SK-N-SH (cell line): ENCODE measurements at regions not wholly inside any gene's neighbourhood (a gene's known extent, or its start where the extent isn't known, plus 50 kb on each side); places are given as distances from the start of the nearest gene placed in this dataset.

Source experiments
- CTCF ChIA-PET: fragments of 300-600, 350-600 bp; formaldehyde crosslinking; extraction: SDS; loops from one replicate; lab custom pipeline; 2021; lab: Yijun Ruan, JAX
- POLR2A ChIA-PET: fragments of 350-600 bp; sonication (Branson Sonifier 250); formaldehyde crosslinking; extraction: SDS; loops from one replicate; lab custom pipeline; 2020; ENCODE audit warnings: antibody characterized with exemption, inconsistent platforms; lab: Yijun Ruan, JAX
- DNase-seq: peaks from one replicate; pipeline ENCODE4 v3.0.0; 2012
- H2AFZ ChIP-seq: fragments of 200-600 bp; sonication (generic); 2 replicates; pipeline ENCODE4 v1.8.1; 2016; ENCODE audit warnings: antibody characterized with exemption, mild to moderate bottlenecking, low read depth
- H3F3A ChIP-seq: fragments of 200-600 bp; sonication (generic); replicated peaks from 2 replicates; pipeline ENCODE3; 2016; ENCODE audit warnings: antibody characterized with exemption, mild to moderate bottlenecking; ENCODE audit not compliant: insufficient read depth
- H3K27ac ChIP-seq, 2 experiments: fragments of 200-500 bp in 1 of 2; fragments of 200-600 bp in 1 of 2; sonication (Bioruptor generic) in 1 of 2; sonication (generic), shearing (Covaris generic) in 1 of 2; 2 replicates each; pipeline versions ENCODE4 v1.5.1 to v1.6.1; 2014 to 2016; ENCODE audit warnings: low read depth in 2 of 2, inconsistent platforms in 1 of 2, low read length in 1 of 2, mild to moderate bottlenecking in 1 of 2, mixed read lengths in 1 of 2
- H3K27me3 ChIP-seq: fragments of 200-600 bp; sonication (generic), shearing (Covaris generic); 2 replicates; pipeline ENCODE4 v1.6.1; 2016; ENCODE audit warnings: mixed run types; ENCODE audit not compliant: insufficient read depth
- H3K36me3 ChIP-seq, 2 experiments: fragments of 200-500 bp in 1 of 2; fragments of 200-600 bp in 1 of 2; sonication (Bioruptor generic) in 1 of 2; sonication (generic) in 1 of 2; replicated peaks in 1 of 2; 2 replicates each; pipeline versions ENCODE3 to v1.5.1; 2014 to 2016; ENCODE audit warnings: low read length in 1 of 2, mild to moderate bottlenecking in 1 of 2; ENCODE audit not compliant: insufficient read depth in 2 of 2, control insufficient read depth in 1 of 2
- H3K4me1 ChIP-seq, 2 experiments: fragments of 200-500 bp in 1 of 2; fragments of 200-600 bp in 1 of 2; sonication (Bioruptor generic) in 1 of 2; sonication (generic), shearing (Covaris generic) in 1 of 2; 2 replicates each; pipeline versions ENCODE4 v1.5.1 to v1.6.1; 2014 to 2016; ENCODE audit warnings: low read depth in 1 of 2, low read length in 1 of 2, mixed run types in 1 of 2; ENCODE audit not compliant: insufficient read depth in 2 of 2, control insufficient read depth in 1 of 2
- H3K4me2 ChIP-seq: fragments of 200-600 bp; sonication (generic), shearing (Covaris generic); 2 replicates; pipeline ENCODE4 v1.6.1; 2017; ENCODE audit warnings: mixed run types
- H3K4me3 ChIP-seq, 2 experiments: fragments of 200-500 bp in 1 of 2; fragments of 200-600 bp in 1 of 2; sonication (Bioruptor generic) in 1 of 2; sonication (generic), shearing (Covaris generic) in 1 of 2; 2 replicates each; pipeline versions ENCODE4 v1.5.1 to v1.8.1; 2014 to 2016; ENCODE audit warnings: low read depth in 2 of 2, inconsistent platforms in 1 of 2, low read length in 1 of 2, mild to moderate bottlenecking in 1 of 2, mixed read lengths in 1 of 2, moderate library complexity in 1 of 2
- H3K79me2 ChIP-seq: fragments of 200-600 bp; sonication (generic); 2 replicates; pipeline ENCODE4 v1.8.1; 2017; ENCODE audit warnings: mild to moderate bottlenecking; ENCODE audit not compliant: insufficient read depth
- H3K9ac ChIP-seq: fragments of 200-600 bp; sonication (generic); 2 replicates; pipeline ENCODE4 v1.6.1; 2017; ENCODE audit warnings: mixed run types
- H3K9me2 ChIP-seq: fragments of 200-600 bp; sonication (generic); 2 replicates; pipeline ENCODE4 v1.6.1; 2017; ENCODE audit warnings: mixed run types
- H3K9me3 ChIP-seq: fragments of 200-600 bp; sonication (generic); 2 replicates; pipeline ENCODE4 v1.6.1; 2017; ENCODE audit warnings: mixed run types, mild to moderate bottlenecking, moderate library complexity
- H4K20me1 ChIP-seq: fragments of 200-600 bp; sonication (generic); 2 replicates; pipeline ENCODE4 v1.6.1; 2017; ENCODE audit warnings: mild to moderate bottlenecking, mixed run types; ENCODE audit not compliant: insufficient read depth
- CHD2 ChIP-seq: fragments of 150-350 bp; IDR thresholded peaks from 2 replicates; pipeline ENCODE4 v1.6.1; 2018; ENCODE audit warnings: low read length; ENCODE audit not compliant: partially characterized antibody
- EP300 ChIP-seq, 2 experiments: IDR thresholded peaks; 2 replicates each; pipeline versions ENCODE4 v1.4.0 to v1.6.1; 2012; ENCODE audit warnings: borderline replicate concordance in 1 of 2, low read depth in 1 of 2, low read length in 1 of 2
- EZH2phosphoT487 ChIP-seq: fragments of 200-600 bp; sonication (generic); IDR thresholded peaks from 2 replicates; pipeline ENCODE4 v1.6.1; 2017; ENCODE audit warnings: low read depth, mixed run types, mild to moderate bottlenecking, antibody characterized with exemption, moderate library complexity, borderline replicate concordance
- FOSL2 ChIP-seq: IDR thresholded peaks from 2 replicates; pipeline ENCODE4 v1.4.0; 2012; ENCODE audit warnings: low read depth, mild to moderate bottlenecking, moderate library complexity, borderline replicate concordance
- FOXJ3 ChIP-seq: sonication (generic); formaldehyde crosslinking; IDR thresholded peaks from 2 replicates; pipeline ENCODE4 v1.5.1; 2020; ENCODE audit warnings: mild to moderate bottlenecking, missing genetic modification reagents
- FOXM1 ChIP-seq: IDR thresholded peaks from 2 replicates; pipeline ENCODE4 v1.4.0; 2012; ENCODE audit warnings: low read depth, mild to moderate bottlenecking
- JUND ChIP-seq: IDR thresholded peaks from 2 replicates; pipeline ENCODE4 v1.4.0; 2012
- POLR2AphosphoS5 ChIP-seq: IDR thresholded peaks from 2 replicates; pipeline ENCODE4 v1.6.1; 2012; ENCODE audit warnings: low read depth, low read length
- RAD21 ChIP-seq: IDR thresholded peaks from 2 replicates; pipeline ENCODE4 v1.6.1; 2012; ENCODE audit warnings: mild to moderate bottlenecking, low read length
- RCOR1 ChIP-seq: fragments of 150-350 bp; IDR thresholded peaks from 2 replicates; pipeline ENCODE4 v1.6.1; 2017; ENCODE audit warnings: antibody characterized with exemption, low read length
- RFX5 ChIP-seq: IDR thresholded peaks from 2 replicates; pipeline ENCODE4 v1.6.1; 2012; ENCODE audit warnings: mild to moderate bottlenecking, improper control_type of control experiment, low read length
- RXRA ChIP-seq: IDR thresholded peaks from 2 replicates; pipeline ENCODE4 v1.4.0; 2012; ENCODE audit warnings: low read depth, mild to moderate bottlenecking, borderline replicate concordance
- TCF12 ChIP-seq: IDR thresholded peaks from 2 replicates; pipeline ENCODE4 v1.4.0; 2012
- WGBS: methylation state at CpG from one replicate; pipeline ENCODE4 v1.1.6; 2017; ENCODE audit warnings: low lambda C conversion rate; 5-methylcytosine and 5-hydroxymethylcytosine counted together
- TF ChIP-seq, protein P1 (sequence below): IDR thresholded peaks from 2 replicates; pipeline ENCODE4 v1.4.0; 2012; ENCODE audit warnings: low read depth, borderline replicate concordance
- TF ChIP-seq, protein P2 (sequence below): fragments of 150-350 bp; IDR thresholded peaks from 2 replicates; pipeline ENCODE4 v1.6.1; 2017; ENCODE audit warnings: antibody characterized with exemption, low read length, low read depth, borderline replicate concordance
- TF ChIP-seq, protein P3 (sequence below): fragments of 150-350 bp; IDR thresholded peaks from 2 replicates; pipeline ENCODE4 v1.6.1; 2016; ENCODE audit warnings: mild to moderate bottlenecking, low read depth, low read length
- TF ChIP-seq, protein P4 (sequence below): IDR thresholded peaks from 2 replicates; pipeline ENCODE4; 2012
- TF ChIP-seq, protein P5 (sequence below): fragments of 200-600 bp; sonication (generic); IDR thresholded peaks from 2 replicates; pipeline ENCODE4 v1.6.1; 2017; ENCODE audit warnings: antibody characterized with exemption, mild to moderate bottlenecking, moderate library complexity

DNA sequence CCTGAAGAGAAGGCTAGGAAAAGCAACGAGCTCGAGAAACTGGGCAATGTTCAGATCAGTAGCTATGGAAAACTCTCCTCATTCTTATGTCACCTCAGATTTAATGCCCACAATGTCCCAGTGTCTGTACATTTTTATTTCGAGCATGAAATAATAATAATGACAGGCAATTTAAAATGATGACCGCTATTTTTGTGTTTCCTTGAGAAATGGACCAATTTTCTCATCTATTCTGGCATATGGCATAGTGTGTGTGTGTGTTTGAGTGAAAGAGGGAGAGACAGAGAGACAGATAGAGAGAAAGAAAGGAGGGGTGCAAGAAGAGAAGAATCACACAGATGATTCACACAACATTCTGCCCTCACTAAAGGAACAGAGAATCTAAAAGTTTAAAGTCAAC lies 119.1 kb upstream of the C1orf21 start (continued):
- TF ChIP-seq, protein P1, sequence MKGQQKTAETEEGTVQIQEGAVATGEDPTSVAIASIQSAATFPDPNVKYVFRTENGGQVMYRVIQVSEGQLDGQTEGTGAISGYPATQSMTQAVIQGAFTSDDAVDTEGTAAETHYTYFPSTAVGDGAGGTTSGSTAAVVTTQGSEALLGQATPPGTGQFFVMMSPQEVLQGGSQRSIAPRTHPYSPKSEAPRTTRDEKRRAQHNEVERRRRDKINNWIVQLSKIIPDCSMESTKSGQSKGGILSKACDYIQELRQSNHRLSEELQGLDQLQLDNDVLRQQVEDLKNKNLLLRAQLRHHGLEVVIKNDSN: no peak
- TF ChIP-seq CHD2 (no peak), EZH2phosphoT487 (no peak), POLR2AphosphoS5 (no peak), FOSL2 (no peak), RFX5 (no peak), RCOR1 (no peak), TCF12 (no peak)
- TF ChIP-seq, protein P2, sequence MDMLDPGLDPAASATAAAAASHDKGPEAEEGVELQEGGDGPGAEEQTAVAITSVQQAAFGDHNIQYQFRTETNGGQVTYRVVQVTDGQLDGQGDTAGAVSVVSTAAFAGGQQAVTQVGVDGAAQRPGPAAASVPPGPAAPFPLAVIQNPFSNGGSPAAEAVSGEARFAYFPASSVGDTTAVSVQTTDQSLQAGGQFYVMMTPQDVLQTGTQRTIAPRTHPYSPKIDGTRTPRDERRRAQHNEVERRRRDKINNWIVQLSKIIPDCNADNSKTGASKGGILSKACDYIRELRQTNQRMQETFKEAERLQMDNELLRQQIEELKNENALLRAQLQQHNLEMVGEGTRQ: no peak

DNA sequence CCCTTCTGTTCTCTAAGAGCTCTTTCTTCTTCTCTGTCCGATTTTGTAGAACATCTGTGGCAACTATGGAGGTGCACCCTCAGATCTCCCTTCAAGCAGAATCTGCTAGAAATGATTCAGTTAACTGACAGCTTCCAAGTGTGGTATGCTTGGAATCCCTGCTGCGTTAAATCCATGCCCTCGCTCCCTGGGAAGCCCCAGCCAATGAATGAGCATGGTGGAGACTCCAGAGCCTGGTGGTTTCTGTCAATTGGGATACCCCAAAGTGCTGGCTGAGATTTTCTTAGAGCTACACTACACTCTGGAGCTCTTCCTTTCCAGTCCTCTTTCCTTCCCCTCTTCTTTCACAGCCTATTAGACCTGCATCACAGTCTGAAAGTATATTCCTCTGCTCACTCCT lies 116.3 kb upstream of the C1orf21 start:
- Histone ChIP-seq H3K9me2 (no peaks in the 10 kb centered on the region), H3K27me3 (no peaks in the 10 kb centered on the region), H3K27ac (no peak overlapping the region), H3F3A (no peaks in the 10 kb centered on the region), H3K4me1 (peaks cover 0 to 7% of the 10 kb centered on the region in 2 experiments; a peak in 2 of 4 replicates), H2AFZ (no peak overlapping the region), H3K36me3 (no peaks in the 10 kb centered on the region), H3K9me3 (no peaks in the 10 kb centered on the region), H3K79me2 (no peaks in the 10 kb centered on the region), H3K9ac (no peak overlapping the region), H3K4me3 (no peak overlapping the region), H4K20me1 (no peaks in the 10 kb centered on the region), H3K4me2 (no peak overlapping the region)
- CTCF ChIA-PET: no interaction called here
- WGBS: 80% methylated on average over 3 of the region's 3 CpGs
- POLR2A ChIA-PET: no interaction called here
- TF ChIP-seq RXRA: no peak
- no peak for TF ChIP-seq RAD21
- no peak for TF ChIP-seq FOXJ3
- TF ChIP-seq FOXM1: no peak
- no peak for DNase-seq

DNA sequence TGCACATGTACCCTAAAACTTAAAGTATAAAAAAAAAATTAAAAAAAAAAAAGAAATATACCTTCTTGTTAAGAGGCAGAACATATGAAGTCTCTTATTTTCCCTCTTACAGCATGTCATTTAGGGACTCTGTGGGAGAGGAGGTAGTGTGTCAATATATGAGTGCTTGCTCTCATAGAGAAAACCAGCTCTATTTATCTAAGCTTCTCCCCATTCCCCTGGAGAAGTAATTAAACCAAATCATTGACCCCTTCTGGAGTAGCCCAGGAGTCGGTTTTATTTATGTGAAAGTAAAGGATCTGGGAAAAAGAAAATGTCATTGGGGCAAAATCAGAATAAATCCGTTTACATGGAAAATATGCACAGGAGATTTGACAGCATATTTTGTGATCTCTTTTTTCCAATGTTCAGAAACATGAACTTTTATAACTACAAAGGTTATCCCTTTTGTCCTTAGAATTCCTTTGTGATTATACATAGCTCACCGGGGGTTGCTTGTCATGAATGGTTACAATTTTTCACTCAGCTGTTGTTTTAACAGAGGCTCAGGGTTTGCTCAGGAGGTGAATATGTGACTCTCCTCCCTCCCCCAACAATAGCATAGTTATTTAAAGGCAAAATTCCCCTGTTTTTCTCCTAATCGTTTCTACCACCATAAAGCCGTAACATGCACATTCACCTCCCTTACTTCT lies 114.5 kb upstream of the C1orf21 start:
- Histone ChIP-seq H3K79me2 (no peaks in the 10 kb centered on the region), H4K20me1 (no peaks in the 10 kb centered on the region), H3K9me3 (no peaks in the 10 kb centered on the region), H3K36me3 (no peaks in the 10 kb centered on the region), H3K9me2 (no peaks in the 10 kb centered on the region), H3K9ac (no peak overlapping the region), H3K27ac (peak overlapping the region in 1 of 2 experiments; percentile 35; a peak in 2 of 4 replicates), H3K4me2 (0 out of 2 replicates have a peak overlapping the region, but pooled peaks have one; percentile 3), H3F3A (no peaks in the 10 kb centered on the region), H3K27me3 (no peaks in the 10 kb centered on the region), H2AFZ (no peak overlapping the region; the same call in 1 of the 2 replicates), H3K4me1 (peaks cover 0 to 7% of the 10 kb centered on the region in 2 experiments; a peak in 2 of 4 replicates), H3K4me3 (no peak overlapping the region)
- TF ChIP-seq JUND: peak; percentile 54
- TF ChIP-seq RCOR1: no peak
- no peak for TF ChIP-seq POLR2AphosphoS5
- TF ChIP-seq, protein P3, sequence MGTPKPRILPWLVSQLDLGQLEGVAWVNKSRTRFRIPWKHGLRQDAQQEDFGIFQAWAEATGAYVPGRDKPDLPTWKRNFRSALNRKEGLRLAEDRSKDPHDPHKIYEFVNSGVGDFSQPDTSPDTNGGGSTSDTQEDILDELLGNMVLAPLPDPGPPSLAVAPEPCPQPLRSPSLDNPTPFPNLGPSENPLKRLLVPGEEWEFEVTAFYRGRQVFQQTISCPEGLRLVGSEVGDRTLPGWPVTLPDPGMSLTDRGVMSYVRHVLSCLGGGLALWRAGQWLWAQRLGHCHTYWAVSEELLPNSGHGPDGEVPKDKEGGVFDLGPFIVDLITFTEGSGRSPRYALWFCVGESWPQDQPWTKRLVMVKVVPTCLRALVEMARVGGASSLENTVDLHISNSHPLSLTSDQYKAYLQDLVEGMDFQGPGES: no peak
- TF ChIP-seq, protein P4, sequence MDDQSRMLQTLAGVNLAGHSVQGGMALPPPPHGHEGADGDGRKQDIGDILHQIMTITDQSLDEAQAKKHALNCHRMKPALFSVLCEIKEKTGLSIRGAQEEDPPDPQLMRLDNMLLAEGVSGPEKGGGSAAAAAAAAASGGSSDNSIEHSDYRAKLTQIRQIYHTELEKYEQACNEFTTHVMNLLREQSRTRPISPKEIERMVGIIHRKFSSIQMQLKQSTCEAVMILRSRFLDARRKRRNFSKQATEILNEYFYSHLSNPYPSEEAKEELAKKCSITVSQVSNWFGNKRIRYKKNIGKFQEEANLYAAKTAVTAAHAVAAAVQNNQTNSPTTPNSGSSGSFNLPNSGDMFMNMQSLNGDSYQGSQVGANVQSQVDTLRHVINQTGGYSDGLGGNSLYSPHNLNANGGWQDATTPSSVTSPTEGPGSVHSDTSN: peak; percentile 74
- peak in 1 of 2 experiments; percentile 49; a peak in 1 of 4 replicates for TF ChIP-seq EP300 (IDR thresholded peaks at IDR 0.05; ENCODE audit: borderline replicate concordance in 1 of 2, low read depth in 1 of 2, low read length in 1 of 2)
- TF ChIP-seq RFX5: no peak
- peak; percentile 46 for TF ChIP-seq TCF12
- TF ChIP-seq, protein P5, sequence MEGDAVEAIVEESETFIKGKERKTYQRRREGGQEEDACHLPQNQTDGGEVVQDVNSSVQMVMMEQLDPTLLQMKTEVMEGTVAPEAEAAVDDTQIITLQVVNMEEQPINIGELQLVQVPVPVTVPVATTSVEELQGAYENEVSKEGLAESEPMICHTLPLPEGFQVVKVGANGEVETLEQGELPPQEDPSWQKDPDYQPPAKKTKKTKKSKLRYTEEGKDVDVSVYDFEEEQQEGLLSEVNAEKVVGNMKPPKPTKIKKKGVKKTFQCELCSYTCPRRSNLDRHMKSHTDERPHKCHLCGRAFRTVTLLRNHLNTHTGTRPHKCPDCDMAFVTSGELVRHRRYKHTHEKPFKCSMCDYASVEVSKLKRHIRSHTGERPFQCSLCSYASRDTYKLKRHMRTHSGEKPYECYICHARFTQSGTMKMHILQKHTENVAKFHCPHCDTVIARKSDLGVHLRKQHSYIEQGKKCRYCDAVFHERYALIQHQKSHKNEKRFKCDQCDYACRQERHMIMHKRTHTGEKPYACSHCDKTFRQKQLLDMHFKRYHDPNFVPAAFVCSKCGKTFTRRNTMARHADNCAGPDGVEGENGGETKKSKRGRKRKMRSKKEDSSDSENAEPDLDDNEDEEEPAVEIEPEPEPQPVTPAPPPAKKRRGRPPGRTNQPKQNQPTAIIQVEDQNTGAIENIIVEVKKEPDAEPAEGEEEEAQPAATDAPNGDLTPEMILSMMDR: no peak
- 0 out of 2 replicates have a peak, but pooled peaks have one; percentile 29 for TF ChIP-seq RXRA
- TF ChIP-seq RAD21: no peak
- ChIA-PET POLR2A (no interaction called here), CTCF (interaction anchor here (0.5 to 1.0 kb wide), 2 partner anchors 29 to 694 kb away, joined by 3 read pairs; no protein-coding TSS in a partner anchor)
- no peak for DNase-seq
- whole genome bisulfite sequencing: 38% methylated on average over 5 of the region's 5 CpGs
